ENCODE measurements at regions not wholly inside any gene's neighbourhood (a gene's known extent, or its start where the extent isn't known, plus 50 kb on each side); places are given as distances from the start of the nearest gene placed in this dataset.

DNA sequence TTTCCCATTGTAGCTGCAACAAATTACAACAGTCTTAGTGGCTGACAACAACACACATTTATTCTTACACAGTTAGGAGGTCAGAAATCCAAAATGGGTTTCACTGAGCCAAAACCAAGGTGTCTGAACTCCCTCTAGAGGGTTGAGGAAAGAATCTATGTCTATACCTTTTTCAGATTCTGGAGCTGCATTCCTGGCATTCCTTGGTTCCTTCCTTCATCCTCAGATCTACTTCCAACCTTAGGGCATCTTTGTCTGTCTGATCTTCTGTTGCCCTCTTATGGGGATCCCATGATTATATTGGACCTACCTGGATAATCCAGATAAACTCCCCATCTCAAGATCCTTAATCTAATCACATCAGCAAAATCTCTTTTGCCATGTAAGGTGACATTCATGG, 540.9 kb upstream of the MAP3K7 start:
- TF ChIP-seq CTCF (IDR thresholded peaks at IDR 0.05; ENCODE audit: poor library complexity) (no peak), EZH2phosphoT487 (IDR thresholded peaks at IDR 0.05; ENCODE audit: low read depth, severe bottlenecking, unreplicated experiment) (no peak)

Measured in hepatocyte (in vitro differentiated cells).